ENCODE measurements at regions not wholly inside any gene's neighbourhood (a gene's known extent, or its start where the extent isn't known, plus 50 kb on each side); places are given as distances from the start of the nearest gene placed in this dataset.
A peak's percentile ranks its signal among the peaks of the same experiment; 100 is the strongest.

- Histone ChIP-seq H3K79me2 (ENCODE audit: low read depth) (no peaks in the 10 kb centered on the region), H3K36me3 (ENCODE audit: low read depth) (0 out of 2 replicates have a peak, but pooled peaks cover 3% of the 10 kb centered on the region), H3F3A (ENCODE audit: insufficient read depth, low read depth) (no peaks in the 10 kb centered on the region), H3K9me3 (ENCODE audit: insufficient read depth, low read depth) (no peaks in the 10 kb centered on the region), H3K9me2 (ENCODE audit: insufficient read depth) (no peaks in the 10 kb centered on the region), H3K4me2 (no peak overlapping the region), H2AFZ (no peak overlapping the region), H4K20me1 (ENCODE audit: insufficient read depth) (no peaks in the 10 kb centered on the region), H3K27ac (no peak overlapping the region), H3K4me1 (replicated peaks; ENCODE audit: insufficient read depth) (no peaks in the 10 kb centered on the region), H3K4me3 (no peak overlapping the region), H3K27me3 (ENCODE audit: insufficient read depth, low read depth) (no peaks in the 10 kb centered on the region)
- intact Hi-C loops (cut with micrococcal nuclease; ENCODE audit: unreplicated experiment): no loop called here
- ChIA-PET CTCF (no interaction called here), POLR2A (ENCODE audit: unreplicated experiment) (interaction anchor here (0.6 kb wide), 1 partner anchor 77 kb away, joined by 3 read pairs; no protein-coding TSS in a partner anchor)
- no TSS peak for BruUV-seq (replicated peaks)
- no peak for TF ChIP-seq EZH2 (IDR thresholded peaks at IDR 0.05; ENCODE audit: low read depth)
- TF ChIP-seq CTCF (conservative IDR thresholded peaks at IDR 0.05): no peak
- DNase-seq: no peak
Observed at GRCh38 chr2:146024212-146024743, 1504.4 kb upstream of the ZEB2 start.

- TF ChIP-seq EZH2 (IDR thresholded peaks at IDR 0.05; ENCODE audit: low read depth) (no peak), CTCF (conservative IDR thresholded peaks at IDR 0.05) (no peak)
- Histone ChIP-seq H3F3A (ENCODE audit: insufficient read depth, low read depth) (no peaks in the 10 kb centered on the region), H3K4me1 (replicated peaks; ENCODE audit: insufficient read depth) (no peaks in the 10 kb centered on the region), H3K27ac (no peak overlapping the region), H3K9me3 (ENCODE audit: insufficient read depth, low read depth) (no peaks in the 10 kb centered on the region), H3K4me2 (no peak overlapping the region), H3K27me3 (ENCODE audit: insufficient read depth, low read depth) (no peaks in the 10 kb centered on the region), H3K4me3 (no peak overlapping the region), H3K36me3 (ENCODE audit: low read depth) (no peaks in the 10 kb centered on the region), H3K9me2 (ENCODE audit: insufficient read depth) (no peaks in the 10 kb centered on the region), H2AFZ (no peak overlapping the region), H3K79me2 (ENCODE audit: low read depth) (no peaks in the 10 kb centered on the region), H4K20me1 (ENCODE audit: insufficient read depth) (no peaks in the 10 kb centered on the region)
- CTCF ChIA-PET: no interaction called here
- no TSS peak for BruUV-seq (replicated peaks)
- peak in 1 of 2 experiments; percentile 37 for DNase-seq
- POLR2A ChIA-PET (ENCODE audit: unreplicated experiment): no interaction called here
- intact Hi-C loops (cut with micrococcal nuclease; ENCODE audit: unreplicated experiment): no loop called here
Observed at GRCh38 chr2:146004462-146004861, 1484.5 kb upstream of the ZEB2 start.

GRCh38 chr2:146003337-146003736 is 1483.4 kb upstream of the ZEB2 start:
- TF ChIP-seq CTCF (conservative IDR thresholded peaks at IDR 0.05) (no peak), EZH2 (IDR thresholded peaks at IDR 0.05; ENCODE audit: low read depth) (no peak)
- no peak for DNase-seq
- H3K9me2 ChIP-seq (ENCODE audit: insufficient read depth): no peaks in the 10 kb centered on the region
- H2AFZ ChIP-seq: no peak overlapping the region
- CTCF ChIA-PET: no interaction called here
- no peaks in the 10 kb centered on the region for H3K27me3 ChIP-seq (ENCODE audit: insufficient read depth, low read depth)
- H3K79me2 ChIP-seq (ENCODE audit: low read depth): no peaks in the 10 kb centered on the region
- H3K4me1 ChIP-seq (replicated peaks; ENCODE audit: insufficient read depth): no peaks in the 10 kb centered on the region
- no peaks in the 10 kb centered on the region for H3F3A ChIP-seq (ENCODE audit: insufficient read depth, low read depth)
- no peak overlapping the region for H3K4me3 ChIP-seq
- H3K4me2 ChIP-seq: no peak overlapping the region
- intact Hi-C loops (cut with micrococcal nuclease; ENCODE audit: unreplicated experiment): no loop called here
- no peak overlapping the region for H3K27ac ChIP-seq
- no TSS peak for BruUV-seq (replicated peaks)
- POLR2A ChIA-PET (ENCODE audit: unreplicated experiment): no interaction called here
- H3K36me3 ChIP-seq (ENCODE audit: low read depth): no peaks in the 10 kb centered on the region
- H4K20me1 ChIP-seq (ENCODE audit: insufficient read depth): no peaks in the 10 kb centered on the region
- H3K9me3 ChIP-seq (ENCODE audit: insufficient read depth, low read depth): no peaks in the 10 kb centered on the region
